ENCODE measurements at regions not wholly inside any gene's neighbourhood (a gene's known extent, or its start where the extent isn't known, plus 50 kb on each side); places are given as distances from the start of the nearest gene placed in this dataset.
"Not testable (repeated sequence)": the region's sequence is repeated elsewhere in the genome, so short reads cannot be mapped to it uniquely, and the experiment has no call there.

DNA sequence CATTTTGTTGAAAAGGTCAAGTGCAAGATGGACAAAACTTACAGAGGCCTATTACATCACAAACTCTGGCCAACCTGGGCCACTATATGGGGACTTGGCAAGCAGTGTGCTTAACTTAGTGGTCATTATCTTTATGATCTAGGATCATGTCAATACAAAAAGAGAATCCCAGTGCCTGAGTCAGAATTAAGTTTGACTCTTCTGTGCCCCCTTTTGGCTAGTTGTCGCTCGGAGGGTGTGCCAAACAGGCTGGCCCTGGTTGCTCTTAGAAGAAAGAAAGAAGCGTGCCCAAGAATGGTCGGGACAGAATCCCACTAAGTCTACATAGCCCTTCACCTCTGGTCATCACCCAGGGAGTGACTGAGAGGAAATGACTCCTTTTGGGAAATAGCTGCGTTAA lies 100.1 kb downstream of the EIF4E start:
- Histone ChIP-seq H2AFZ (ENCODE audit: low read depth, low read length) (no peak overlapping the region), H4K91ac (ENCODE audit: low read length) (no peak overlapping the region), H3K79me1 (replicated peaks; ENCODE audit: low read length, poor library complexity, severe bottlenecking) (no peaks in the 10 kb centered on the region), H3K23ac (ENCODE audit: low read length in 2 of 2) (no peak overlapping the region), H2BK15ac (ENCODE audit: low read depth, poor library complexity, severe bottlenecking) (no peak overlapping the region), H3K9ac (ENCODE audit: low read length) (no peak overlapping the region), H4K8ac (ENCODE audit: low read length) (no peak overlapping the region), H3K4ac (ENCODE audit: low read depth in 1 of 2, low read length in 2 of 2) (no peak overlapping the region), H3K27me3 (ENCODE audit: control insufficient read depth in 1 of 2, insufficient read depth in 1 of 2, low read length in 2 of 2) (no peaks in the 10 kb centered on the region), H2BK12ac (ENCODE audit: low read length in 2 of 2) (no peak overlapping the region), H3K36me3 (ENCODE audit: control insufficient read depth in 1 of 2, insufficient read depth in 2 of 2, low read depth in 1 of 2, low read length in 2 of 2) (no peaks in the 10 kb centered on the region), H2BK5ac (ENCODE audit: low read depth, low read length, poor library complexity, severe bottlenecking) (no peak overlapping the region), H3K4me2 (ENCODE audit: low read length, poor library complexity, severe bottlenecking) (no peak overlapping the region), H3K27ac (ENCODE audit: low read length, poor library complexity, severe bottlenecking) (no peak overlapping the region), H2BK120ac (ENCODE audit: low read depth, low read length) (no peak overlapping the region), H2AK5ac (ENCODE audit: low read length, severe bottlenecking) (no peak overlapping the region), H3K4me3 (ENCODE audit: insufficient read depth in 1 of 2, low read depth in 1 of 2, low read length in 2 of 2) (no peak overlapping the region), H3K18ac (ENCODE audit: low read depth in 1 of 2, low read length in 2 of 2) (no peak overlapping the region), H3K9me3 (ENCODE audit: control insufficient read depth, low read length) (no peaks in the 10 kb centered on the region), H3K14ac (ENCODE audit: low read length in 2 of 2) (no peak overlapping the region), H3K4me1 (ENCODE audit: control insufficient read depth, insufficient read depth, low read depth, low read length) (no peaks in the 10 kb centered on the region)
- no peak for DNase-seq
- 74% methylated on average over 5 of the region's 5 CpGs for WGBS

DNA sequence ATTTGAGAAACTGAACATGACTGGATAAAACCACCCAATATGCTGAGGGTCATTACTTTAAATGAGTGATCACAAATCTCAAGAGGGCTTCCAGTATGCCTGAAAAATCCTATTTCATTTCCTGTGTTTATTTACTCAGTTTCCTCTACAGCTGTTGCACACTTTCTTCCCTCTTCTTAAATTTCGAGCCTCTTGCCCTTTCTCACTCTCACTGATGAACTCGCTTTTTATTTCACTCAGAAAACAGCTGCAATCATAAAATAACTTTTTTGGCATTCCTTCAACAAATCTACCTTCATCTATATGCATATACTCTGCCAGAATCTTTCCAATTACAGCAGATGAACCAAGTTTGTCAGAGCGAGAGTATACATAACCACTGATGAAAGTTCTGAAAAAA lies 101.3 kb downstream of the EIF4E start:
- Histone ChIP-seq H2BK12ac (ENCODE audit: low read length in 2 of 2) (no peak overlapping the region), H3K4me1 (ENCODE audit: control insufficient read depth, insufficient read depth, low read depth, low read length) (no peaks in the 10 kb centered on the region), H3K23ac (ENCODE audit: low read length in 2 of 2) (no peak overlapping the region), H3K14ac (ENCODE audit: low read length in 2 of 2) (no peak overlapping the region), H3K27me3 (ENCODE audit: control insufficient read depth in 1 of 2, insufficient read depth in 1 of 2, low read length in 2 of 2) (no peaks in the 10 kb centered on the region), H2BK15ac (ENCODE audit: low read depth, poor library complexity, severe bottlenecking) (no peak overlapping the region), H3K4ac (ENCODE audit: low read depth in 1 of 2, low read length in 2 of 2) (no peak overlapping the region), H2BK120ac (ENCODE audit: low read depth, low read length) (no peak overlapping the region), H3K4me3 (ENCODE audit: insufficient read depth in 1 of 2, low read depth in 1 of 2, low read length in 2 of 2) (no peak overlapping the region), H2BK5ac (ENCODE audit: low read depth, low read length, poor library complexity, severe bottlenecking) (no peak overlapping the region), H3K79me1 (replicated peaks; ENCODE audit: low read length, poor library complexity, severe bottlenecking) (no peaks in the 10 kb centered on the region), H2AK5ac (ENCODE audit: low read length, severe bottlenecking) (no peak overlapping the region), H3K18ac (ENCODE audit: low read depth in 1 of 2, low read length in 2 of 2) (no peak overlapping the region), H3K36me3 (ENCODE audit: control insufficient read depth in 1 of 2, insufficient read depth in 2 of 2, low read depth in 1 of 2, low read length in 2 of 2) (no peaks in the 10 kb centered on the region), H2AFZ (ENCODE audit: low read depth, low read length) (no peak overlapping the region), H3K27ac (ENCODE audit: low read length, poor library complexity, severe bottlenecking) (no peak overlapping the region), H4K8ac (ENCODE audit: low read length) (no peak overlapping the region), H4K91ac (ENCODE audit: low read length) (no peak overlapping the region), H3K9me3 (ENCODE audit: control insufficient read depth, low read length) (no peaks in the 10 kb centered on the region), H3K4me2 (ENCODE audit: low read length, poor library complexity, severe bottlenecking) (no peak overlapping the region), H3K9ac (ENCODE audit: low read length) (no peak overlapping the region)
- 49% methylated on average over 2 of the region's 3 CpGs for WGBS
- no peak for DNase-seq

DNA sequence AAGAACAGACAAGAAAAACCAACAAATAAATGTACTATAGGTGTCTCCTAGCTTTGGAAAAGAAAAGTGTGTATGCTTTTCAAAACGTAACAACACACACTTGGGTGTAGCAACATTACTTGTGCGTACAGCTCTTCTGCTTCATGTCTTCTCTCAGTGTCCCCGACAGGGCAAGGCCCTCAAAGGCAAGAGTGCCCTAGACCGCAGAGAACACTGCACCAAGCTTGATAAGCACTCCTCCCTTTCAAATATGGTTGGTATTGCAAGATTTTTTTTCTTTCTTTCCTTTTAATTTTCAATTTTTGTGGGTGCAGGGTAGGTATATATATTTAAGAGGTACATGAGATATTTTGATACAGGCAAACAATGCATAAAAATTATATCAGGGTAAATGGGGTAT lies 106.8 kb downstream of the EIF4E start:
- no peaks in the 10 kb centered on the region for H3K9me3 ChIP-seq (ENCODE audit: control insufficient read depth, low read length)
- H2AK5ac ChIP-seq (ENCODE audit: low read length, severe bottlenecking), result no peak overlapping the region
- no peak overlapping the region for H3K9ac ChIP-seq (ENCODE audit: low read length)
- H2BK12ac ChIP-seq (ENCODE audit: low read length in 2 of 2), result no peak overlapping the region
- H3K4me1 ChIP-seq (ENCODE audit: control insufficient read depth, insufficient read depth, low read depth, low read length), result no peaks in the 10 kb centered on the region
- H2AFZ ChIP-seq (ENCODE audit: low read depth, low read length), result no peak overlapping the region
- no peak overlapping the region for H2BK120ac ChIP-seq (ENCODE audit: low read depth, low read length)
- H3K4me3 ChIP-seq (ENCODE audit: insufficient read depth in 1 of 2, low read depth in 1 of 2, low read length in 2 of 2), result no peak overlapping the region
- no peak overlapping the region for H4K8ac ChIP-seq (ENCODE audit: low read length)
- no peak overlapping the region for H3K4ac ChIP-seq (ENCODE audit: low read depth in 1 of 2, low read length in 2 of 2)
- WGBS, result 96% methylated on average over 4 of the region's 4 CpGs
- H3K4me2 ChIP-seq (ENCODE audit: low read length, poor library complexity, severe bottlenecking), result no peak overlapping the region
- no peak overlapping the region for H4K91ac ChIP-seq (ENCODE audit: low read length)
- DNase-seq, result no peak
- no peak overlapping the region for H2BK15ac ChIP-seq (ENCODE audit: low read depth, poor library complexity, severe bottlenecking)
- H3K79me1 ChIP-seq (replicated peaks; ENCODE audit: low read length, poor library complexity, severe bottlenecking), result no peaks in the 10 kb centered on the region
- no peak overlapping the region for H3K27ac ChIP-seq (ENCODE audit: low read length, poor library complexity, severe bottlenecking)
- no peaks in the 10 kb centered on the region for H3K36me3 ChIP-seq (ENCODE audit: control insufficient read depth in 1 of 2, insufficient read depth in 2 of 2, low read depth in 1 of 2, low read length in 2 of 2)
- no peak overlapping the region for H3K18ac ChIP-seq (ENCODE audit: low read depth in 1 of 2, low read length in 2 of 2)
- no peak overlapping the region for H2BK5ac ChIP-seq (ENCODE audit: low read depth, low read length, poor library complexity, severe bottlenecking)
- no peaks in the 10 kb centered on the region for H3K27me3 ChIP-seq (ENCODE audit: control insufficient read depth in 1 of 2, insufficient read depth in 1 of 2, low read length in 2 of 2)
- no peak overlapping the region for H3K14ac ChIP-seq (ENCODE audit: low read length in 2 of 2)
- no peak overlapping the region for H3K23ac ChIP-seq (ENCODE audit: low read length in 2 of 2)

DNA sequence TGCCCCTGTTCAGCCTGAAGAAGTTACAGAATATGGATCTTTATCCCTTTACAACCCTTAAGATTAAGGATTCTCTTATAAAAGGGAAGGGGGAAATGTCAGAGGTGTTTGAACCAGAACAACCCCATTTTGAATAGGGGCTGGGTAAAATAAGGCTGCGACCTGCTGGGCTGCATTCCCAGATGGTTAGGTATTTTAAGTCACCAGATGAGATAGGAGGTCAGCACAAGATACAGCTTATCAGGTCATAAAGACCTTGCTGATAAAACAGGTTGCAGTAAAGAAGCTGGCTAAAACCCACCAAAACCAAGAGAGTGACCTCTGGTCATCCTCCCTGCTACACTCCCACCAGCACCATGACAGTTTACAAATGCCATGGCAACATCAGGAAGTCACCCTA lies 110.8 kb downstream of the EIF4E start:
- not testable (repeated sequence) for H4K91ac ChIP-seq (ENCODE audit: low read length); H3K27ac ChIP-seq (ENCODE audit: low read length, poor library complexity, severe bottlenecking); H3K4me3 ChIP-seq (ENCODE audit: insufficient read depth in 1 of 2, low read depth in 1 of 2, low read length in 2 of 2); H3K14ac ChIP-seq (ENCODE audit: low read length in 2 of 2); H3K9me3 ChIP-seq (ENCODE audit: control insufficient read depth, low read length); DNase-seq; H3K4ac ChIP-seq (ENCODE audit: low read depth in 1 of 2, low read length in 2 of 2); H3K4me2 ChIP-seq (ENCODE audit: low read length, poor library complexity, severe bottlenecking); H2BK5ac ChIP-seq (ENCODE audit: low read depth, low read length, poor library complexity, severe bottlenecking); H3K27me3 ChIP-seq (ENCODE audit: control insufficient read depth in 1 of 2, insufficient read depth in 1 of 2, low read length in 2 of 2); H3K4me1 ChIP-seq (ENCODE audit: control insufficient read depth, insufficient read depth, low read depth, low read length); H2BK12ac ChIP-seq (ENCODE audit: low read length in 2 of 2); H2AFZ ChIP-seq (ENCODE audit: low read depth, low read length); H3K9ac ChIP-seq (ENCODE audit: low read length); H3K23ac ChIP-seq (ENCODE audit: low read length in 2 of 2); H3K18ac ChIP-seq (ENCODE audit: low read depth in 1 of 2, low read length in 2 of 2); H3K79me1 ChIP-seq (replicated peaks; ENCODE audit: low read length, poor library complexity, severe bottlenecking); H4K8ac ChIP-seq (ENCODE audit: low read length); H2BK120ac ChIP-seq (ENCODE audit: low read depth, low read length); H2AK5ac ChIP-seq (ENCODE audit: low read length, severe bottlenecking); H2BK15ac ChIP-seq (ENCODE audit: low read depth, poor library complexity, severe bottlenecking); H3K36me3 ChIP-seq (ENCODE audit: control insufficient read depth in 1 of 2, insufficient read depth in 2 of 2, low read depth in 1 of 2, low read length in 2 of 2)
- WGBS, result 60% methylated on average over 1 of the region's 1 CpG

Measured in mesenchymal stem cell (in vitro differentiated cells and primary cell).